Transverse colon (tissue), 3 donors: ENCODE measurements at regions not wholly inside any gene's neighbourhood (a gene's known extent, or its start where the extent isn't known, plus 50 kb on each side); places are given as distances from the start of the nearest gene placed in this dataset.

ENCODE experiments used
- POLR2A ChIP-seq: fragments of 450-650 bp; IDR thresholded peaks from one replicate; pipeline ENCODE4 v1.6.1; 2016; ENCODE audit warnings: antibody characterized with exemption, mild to moderate bottlenecking, moderate library complexity
- TF ChIP-seq, protein P1 (sequence below), 5 experiments: fragments of 200-600 bp in 3 of 5; fragments of 450-650 bp in 2 of 5; sonication (generic) in 3 of 5; IDR thresholded peaks; 1 replicate in 2 of 5; 2 replicates in 3 of 5; pipeline ENCODE4 v1.5.1; 2016 to 2017; ENCODE audit warnings: antibody characterized with exemption in 5 of 5, inconsistent platforms in 3 of 5, mild to moderate bottlenecking in 2 of 5, moderate library complexity in 1 of 5

DNA sequence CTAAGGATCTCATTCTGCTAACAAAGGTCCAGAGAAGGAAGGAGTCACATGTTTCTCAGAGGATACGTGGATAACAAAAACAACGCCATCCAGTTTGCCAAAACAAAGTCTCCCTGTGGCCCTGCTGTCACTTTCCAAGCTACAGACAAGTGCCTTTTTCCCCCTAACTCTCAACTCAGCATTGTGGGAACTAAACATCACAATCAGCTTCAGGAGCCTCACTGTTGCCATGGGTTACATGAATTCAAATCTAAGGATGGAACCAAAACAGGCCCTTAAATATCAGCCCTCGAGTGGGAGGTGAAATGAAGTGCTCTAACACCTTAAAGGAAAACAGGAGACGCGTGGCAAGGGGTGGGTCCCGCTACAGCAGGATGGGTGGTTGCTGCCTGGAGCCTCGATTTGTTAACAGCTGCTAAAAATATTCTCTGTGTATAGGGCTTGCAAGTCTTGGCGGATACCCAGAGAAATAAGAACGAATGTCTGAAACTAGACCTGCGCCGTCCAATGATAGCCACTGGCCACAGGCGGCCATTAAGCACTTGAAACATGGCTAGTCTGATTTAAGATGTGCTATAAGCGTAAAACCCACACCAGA is 66.4 kb upstream of the SOD1 start:
- TF ChIP-seq, protein P1, sequence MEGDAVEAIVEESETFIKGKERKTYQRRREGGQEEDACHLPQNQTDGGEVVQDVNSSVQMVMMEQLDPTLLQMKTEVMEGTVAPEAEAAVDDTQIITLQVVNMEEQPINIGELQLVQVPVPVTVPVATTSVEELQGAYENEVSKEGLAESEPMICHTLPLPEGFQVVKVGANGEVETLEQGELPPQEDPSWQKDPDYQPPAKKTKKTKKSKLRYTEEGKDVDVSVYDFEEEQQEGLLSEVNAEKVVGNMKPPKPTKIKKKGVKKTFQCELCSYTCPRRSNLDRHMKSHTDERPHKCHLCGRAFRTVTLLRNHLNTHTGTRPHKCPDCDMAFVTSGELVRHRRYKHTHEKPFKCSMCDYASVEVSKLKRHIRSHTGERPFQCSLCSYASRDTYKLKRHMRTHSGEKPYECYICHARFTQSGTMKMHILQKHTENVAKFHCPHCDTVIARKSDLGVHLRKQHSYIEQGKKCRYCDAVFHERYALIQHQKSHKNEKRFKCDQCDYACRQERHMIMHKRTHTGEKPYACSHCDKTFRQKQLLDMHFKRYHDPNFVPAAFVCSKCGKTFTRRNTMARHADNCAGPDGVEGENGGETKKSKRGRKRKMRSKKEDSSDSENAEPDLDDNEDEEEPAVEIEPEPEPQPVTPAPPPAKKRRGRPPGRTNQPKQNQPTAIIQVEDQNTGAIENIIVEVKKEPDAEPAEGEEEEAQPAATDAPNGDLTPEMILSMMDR (IDR thresholded peaks at IDR 0.05) = no peak
- no peak for TF ChIP-seq POLR2A
